WERI-Rb-1 (cell line): ENCODE measurements at regions not wholly inside any gene's neighbourhood (a gene's known extent, or its start where the extent isn't known, plus 50 kb on each side); places are given as distances from the start of the nearest gene placed in this dataset.

Experiments used
- DNase-seq: peaks from one replicate; pipeline ENCODE4 v3.0.0-alpha.2; 2020
- H3K27ac ChIP-seq: fragments of 250-450 bp; sonication (Bioruptor Pico); 2 replicates; pipeline ENCODE4 v1.5.1; 2020; ENCODE audit warnings: mild to moderate bottlenecking, moderate library complexity
- H3K27me3 ChIP-seq: fragments of 250-450 bp; sonication (Bioruptor Pico); 2 replicates; pipeline ENCODE4 v1.5.1; 2021; ENCODE audit warnings: mild to moderate bottlenecking, low read depth, moderate library complexity; ENCODE audit not compliant: insufficient read depth, severe bottlenecking
- H3K36me3 ChIP-seq: fragments of 250-450 bp; sonication (Bioruptor Pico); 2 replicates; pipeline ENCODE4 v1.5.1; 2020; ENCODE audit warnings: mild to moderate bottlenecking, moderate library complexity
- H3K4me3 ChIP-seq: 2 replicates; pipeline ENCODE4 v1.5.1; 2011; ENCODE audit warnings: low read depth, mild to moderate bottlenecking, control low read depth, low read length
- H3K9me3 ChIP-seq: fragments of 250-450 bp; sonication (Bioruptor Pico); 2 replicates; pipeline ENCODE4 v1.5.1; 2021; ENCODE audit warnings: mild to moderate bottlenecking, moderate library complexity; ENCODE audit not compliant: severe bottlenecking
- CTCF ChIP-seq: IDR thresholded peaks from 2 replicates; pipeline ENCODE4 v1.5.1; 2011; ENCODE audit warnings: low read depth, mild to moderate bottlenecking, control low read depth, inconsistent platforms, low read length

- H3K4me3 ChIP-seq = no peak overlapping the region
- no peak for DNase-seq
- H3K27ac ChIP-seq = no peak overlapping the region
- H3K9me3 ChIP-seq = no peaks in the 10 kb centered on the region
- no peaks in the 10 kb centered on the region for H3K27me3 ChIP-seq
- TF ChIP-seq CTCF = no peak
- no peaks in the 10 kb centered on the region for H3K36me3 ChIP-seq
Measured at GRCh38 chr12:71000748-71001147, 80.2 kb upstream of the PTPRR start.

DNA sequence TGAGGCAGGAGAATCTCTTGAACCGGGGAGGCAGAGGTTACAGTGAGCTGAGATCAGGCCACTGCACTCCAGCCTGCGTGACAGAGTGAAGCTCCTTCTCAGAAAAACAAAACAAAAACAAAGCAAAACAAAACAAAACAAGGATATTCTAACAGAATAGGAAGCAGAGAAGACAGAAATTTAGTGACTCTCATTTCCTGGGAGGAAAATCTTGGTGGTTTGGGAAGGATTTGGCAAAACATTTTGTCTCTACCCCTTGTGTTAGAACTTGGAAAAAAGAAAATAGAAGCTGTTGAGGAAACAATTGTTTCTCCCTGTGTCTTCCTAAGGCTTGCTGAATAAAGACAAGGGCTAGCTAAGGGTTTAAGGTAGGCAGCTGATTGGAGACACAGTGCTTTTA lies 79.7 kb upstream of the PTPRR start:
- H3K9me3 ChIP-seq = no peaks in the 10 kb centered on the region
- DNase-seq = no peak
- no peak overlapping the region for H3K27ac ChIP-seq
- H3K4me3 ChIP-seq = no peak overlapping the region
- H3K27me3 ChIP-seq = no peaks in the 10 kb centered on the region
- TF ChIP-seq CTCF = no peak
- no peaks in the 10 kb centered on the region for H3K36me3 ChIP-seq

GRCh38 chr12:70994217-70994788 lies 73.8 kb upstream of the PTPRR start:
- Histone ChIP-seq H3K4me3 (no peak overlapping the region), H3K9me3 (no peaks in the 10 kb centered on the region), H3K27ac (no peak overlapping the region), H3K27me3 (no peaks in the 10 kb centered on the region), H3K36me3 (no peaks in the 10 kb centered on the region)
- DNase-seq = no peak
- TF ChIP-seq CTCF = no peak

DNA sequence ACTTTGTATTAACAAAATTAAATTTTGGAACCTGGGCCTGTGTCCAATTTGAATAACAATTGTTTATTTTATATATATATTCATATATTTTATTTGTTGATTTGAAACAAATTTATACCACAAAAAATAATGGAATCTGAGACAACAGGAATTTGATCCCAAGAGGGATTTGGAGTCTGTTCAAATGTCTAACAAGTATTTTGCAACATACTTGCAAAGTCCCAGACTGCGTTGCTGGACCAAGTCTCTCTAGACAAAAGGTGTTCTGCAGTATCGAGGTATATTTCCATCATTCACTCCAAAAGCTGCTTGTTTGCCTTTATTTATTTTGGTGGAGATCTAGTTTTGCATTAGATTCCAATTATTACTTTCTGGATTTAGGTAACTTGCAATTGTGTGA lies 68.7 kb upstream of the PTPRR start:
- Histone ChIP-seq H3K4me3 (no peak overlapping the region), H3K27ac (no peak overlapping the region), H3K36me3 (no peaks in the 10 kb centered on the region), H3K9me3 (no peaks in the 10 kb centered on the region), H3K27me3 (no peaks in the 10 kb centered on the region)
- DNase-seq = no peak
- TF ChIP-seq CTCF = no peak

GRCh38 chr12:70985850-70986249 lies 65.3 kb upstream of the PTPRR start:
- Histone ChIP-seq H3K4me3 (no peak overlapping the region), H3K9me3 (no peaks in the 10 kb centered on the region), H3K36me3 (no peaks in the 10 kb centered on the region), H3K27ac (no peak overlapping the region), H3K27me3 (no peaks in the 10 kb centered on the region)
- no peak for DNase-seq
- TF ChIP-seq CTCF = no peak

DNA sequence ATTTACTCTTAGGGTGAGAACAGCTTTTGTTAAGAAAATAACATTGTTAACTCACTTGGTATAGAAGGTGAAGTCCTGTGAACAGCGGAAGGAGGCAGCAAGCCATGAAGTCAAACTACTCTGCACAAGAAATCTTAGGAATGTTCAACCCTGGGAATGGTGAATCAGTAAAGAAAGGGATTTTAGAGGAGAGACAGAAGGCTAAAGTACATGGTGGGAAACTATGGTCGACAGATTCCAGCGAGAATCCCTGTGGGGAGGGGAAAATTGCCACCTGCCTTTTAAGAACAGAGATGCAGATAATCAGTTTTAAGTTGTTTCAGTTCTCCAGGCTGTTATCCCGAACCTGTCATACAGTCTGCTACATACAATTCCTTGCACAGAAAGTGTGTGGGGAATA lies 63.2 kb upstream of the PTPRR start:
- Histone ChIP-seq H3K27ac (no peak overlapping the region), H3K27me3 (no peaks in the 10 kb centered on the region), H3K36me3 (no peaks in the 10 kb centered on the region), H3K9me3 (no peaks in the 10 kb centered on the region), H3K4me3 (no peak overlapping the region)
- DNase-seq = no peak
- TF ChIP-seq CTCF = no peak
